HG03064 (cell line): ENCODE measurements at regions not wholly inside any gene's neighbourhood (a gene's known extent, or its start where the extent isn't known, plus 50 kb on each side); places are given as distances from the start of the nearest gene placed in this dataset.
"Not testable (repeated sequence)": the region's sequence is repeated elsewhere in the genome, so short reads cannot be mapped to it uniquely, and the experiment has no call there.

ENCODE experiments used
- ATAC-seq: cut with Tn5 transposase; IDR thresholded peaks from one replicate; pipeline ENCODE4 v1.9.1; 2021; ENCODE audit warnings: low read depth; ENCODE audit not compliant: unreplicated experiment

- not testable (repeated sequence) for ATAC-seq
Observed at GRCh38 chr6:155529814-155530213, 74.2 kb upstream of the NOX3 start.

DNA sequence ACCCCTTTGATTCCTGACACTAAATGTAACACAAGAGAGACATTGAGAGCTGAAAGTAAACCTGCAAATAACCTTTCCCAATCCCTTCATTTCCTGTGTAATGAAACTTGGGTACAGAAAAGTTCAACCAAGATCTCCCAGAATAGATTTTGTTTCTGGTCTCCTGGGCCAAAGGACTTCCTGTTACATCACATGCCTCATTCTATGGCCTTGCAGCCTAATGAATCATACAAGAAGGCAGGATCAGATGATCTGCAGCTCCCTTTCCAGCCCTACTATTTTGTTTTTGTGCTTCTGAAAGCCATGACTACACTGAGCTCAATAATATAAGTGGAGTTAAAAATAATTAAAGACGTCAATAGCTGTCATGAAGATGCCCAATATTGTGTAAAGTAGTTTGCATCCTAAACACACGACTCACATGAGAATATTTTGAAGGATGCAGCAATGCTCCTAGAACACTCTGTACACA lies 73.4 kb upstream of the NOX3 start:
- no peak for ATAC-seq

GRCh38 chr6:155528335-155528734 lies 72.7 kb upstream of the NOX3 start:
- ATAC-seq: no peak

GRCh38 chr6:155527443-155527842 lies 71.8 kb upstream of the NOX3 start:
- ATAC-seq: no peak

DNA sequence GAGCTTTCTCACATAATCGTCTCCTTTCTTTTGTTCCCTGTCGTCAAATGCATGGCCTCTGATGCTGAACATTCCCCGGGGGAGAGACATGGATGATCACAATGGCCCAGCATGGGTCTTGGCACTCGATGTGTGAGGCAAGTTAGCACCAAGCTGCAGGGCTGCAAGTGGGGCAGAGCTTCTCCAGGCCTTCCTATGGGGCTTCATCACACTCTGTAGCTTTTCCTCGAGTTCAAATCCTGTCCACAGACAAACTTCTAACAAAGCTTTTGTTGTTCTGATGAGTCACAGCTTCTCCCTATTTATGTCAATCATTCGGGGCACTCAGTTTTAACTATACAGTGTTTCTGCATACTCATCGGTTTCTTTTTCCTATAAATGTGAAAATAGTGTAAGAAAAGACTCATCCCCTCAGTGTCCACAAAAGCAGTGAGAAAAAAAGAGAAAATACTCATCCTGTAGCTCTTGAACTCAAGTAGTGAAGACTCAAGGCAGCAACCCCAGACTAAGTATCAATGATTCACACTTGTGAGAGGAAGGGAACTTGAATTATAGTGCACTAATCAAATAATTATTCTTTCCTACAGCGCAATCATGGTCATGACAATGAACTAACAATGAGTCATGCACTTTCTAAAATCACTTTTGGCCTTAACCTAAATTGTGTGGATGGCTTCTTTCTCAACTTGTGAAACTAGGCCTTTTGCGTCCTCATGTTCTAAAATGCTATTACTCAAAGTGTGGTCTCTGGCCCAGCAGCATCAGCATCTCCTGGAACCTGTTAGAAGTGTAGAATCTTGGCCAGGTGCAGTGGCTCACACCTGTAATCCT lies 68.4 kb upstream of the NOX3 start:
- no peak for ATAC-seq

- ATAC-seq: no peak
Observed at GRCh38 chr6:155521719-155522118, 66.1 kb upstream of the NOX3 start.

GRCh38 chr6:155520078-155520477 lies 64.4 kb upstream of the NOX3 start:
- ATAC-seq: no peak

DNA sequence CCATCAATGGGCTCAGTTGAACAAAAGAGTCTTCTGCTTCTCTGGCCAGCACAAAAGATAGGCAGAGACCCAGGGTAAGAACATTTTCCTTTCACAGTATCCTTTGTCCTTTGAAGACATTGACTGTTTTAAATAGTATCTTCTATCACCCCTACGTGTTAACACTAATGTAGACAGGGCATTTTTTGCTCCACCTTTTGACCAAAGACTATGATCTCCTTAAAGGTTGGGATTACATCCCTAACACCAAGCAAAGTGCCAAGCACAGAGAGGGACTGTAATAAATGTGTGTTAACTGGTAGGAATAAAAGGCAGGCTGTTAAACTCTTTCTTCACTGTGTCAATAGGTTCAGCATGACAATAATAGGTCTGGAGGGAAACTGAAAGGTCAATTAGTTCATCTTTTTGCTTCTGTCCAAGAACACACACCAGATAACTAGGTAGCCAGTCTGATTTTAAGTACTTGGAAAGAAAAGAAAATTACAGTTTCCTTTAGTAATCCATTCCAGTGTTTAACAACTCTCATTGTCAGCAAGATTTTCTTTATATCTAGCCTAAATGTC lies 63.6 kb upstream of the NOX3 start:
- ATAC-seq: no peak

- no peak for ATAC-seq
Observed at GRCh38 chr6:155517294-155517693, 61.7 kb upstream of the NOX3 start.

DNA sequence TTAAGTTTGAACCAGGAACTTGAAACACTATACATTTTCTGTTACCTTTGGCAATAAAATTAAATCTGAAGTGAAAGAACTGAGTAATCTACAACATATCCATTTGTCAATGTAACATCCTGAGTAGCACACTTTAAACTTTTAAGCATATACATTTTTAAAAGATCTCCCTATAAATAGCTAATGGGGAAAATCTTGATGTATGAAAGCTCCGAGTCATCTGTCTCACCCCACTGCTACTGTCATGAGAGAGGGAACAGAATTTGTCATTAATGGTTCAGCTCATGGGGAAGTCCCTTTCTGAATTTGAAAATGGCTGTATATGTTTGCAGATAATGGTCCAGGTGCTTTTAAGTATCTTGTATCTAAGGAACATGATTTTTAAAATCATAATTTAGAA lies 55.2 kb upstream of the NOX3 start:
- ATAC-seq: no peak

GRCh38 chr6:155509743-155510475 lies 54.3 kb upstream of the NOX3 start:
- ATAC-seq: no peak

DNA sequence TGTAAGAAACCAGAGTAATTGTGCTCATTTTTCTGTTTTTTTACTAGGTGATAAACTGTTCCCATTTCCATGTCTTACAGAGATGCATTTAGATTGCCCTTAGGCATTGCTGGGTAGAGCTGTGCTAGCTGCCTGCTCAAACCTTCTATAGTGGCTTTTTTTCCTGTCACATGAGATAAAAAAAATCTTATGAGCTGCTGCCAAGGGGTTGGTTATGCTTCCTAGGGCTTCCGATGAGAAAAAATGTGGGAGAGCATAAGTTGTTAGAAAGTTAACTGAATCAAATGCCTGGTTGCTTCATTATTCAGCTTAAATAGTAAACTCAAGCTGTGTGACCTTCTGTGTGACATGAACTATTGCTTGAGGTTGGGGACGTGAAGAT lies 50.0 kb upstream of the NOX3 start:
- no peak for ATAC-seq
